ENCODE measurements at regions not wholly inside any gene's neighbourhood (a gene's known extent, or its start where the extent isn't known, plus 50 kb on each side); places are given as distances from the start of the nearest gene placed in this dataset.
A peak's percentile ranks its signal among the peaks of the same experiment; 100 is the strongest.

GRCh38 chr5:56479696-56480077, 246.6 kb upstream of the ANKRD55 start:
- DNase-seq = peak in 1 of 2 experiments; percentile 28

GRCh38 chr5:56479126-56479525, 246.0 kb upstream of the ANKRD55 start:
- no peak for DNase-seq

GRCh38 chr5:56478062-56478461, 244.9 kb upstream of the ANKRD55 start:
- no peak for DNase-seq

GRCh38 chr5:56476487-56476856, 243.3 kb upstream of the ANKRD55 start:
- no peak for DNase-seq

DNA sequence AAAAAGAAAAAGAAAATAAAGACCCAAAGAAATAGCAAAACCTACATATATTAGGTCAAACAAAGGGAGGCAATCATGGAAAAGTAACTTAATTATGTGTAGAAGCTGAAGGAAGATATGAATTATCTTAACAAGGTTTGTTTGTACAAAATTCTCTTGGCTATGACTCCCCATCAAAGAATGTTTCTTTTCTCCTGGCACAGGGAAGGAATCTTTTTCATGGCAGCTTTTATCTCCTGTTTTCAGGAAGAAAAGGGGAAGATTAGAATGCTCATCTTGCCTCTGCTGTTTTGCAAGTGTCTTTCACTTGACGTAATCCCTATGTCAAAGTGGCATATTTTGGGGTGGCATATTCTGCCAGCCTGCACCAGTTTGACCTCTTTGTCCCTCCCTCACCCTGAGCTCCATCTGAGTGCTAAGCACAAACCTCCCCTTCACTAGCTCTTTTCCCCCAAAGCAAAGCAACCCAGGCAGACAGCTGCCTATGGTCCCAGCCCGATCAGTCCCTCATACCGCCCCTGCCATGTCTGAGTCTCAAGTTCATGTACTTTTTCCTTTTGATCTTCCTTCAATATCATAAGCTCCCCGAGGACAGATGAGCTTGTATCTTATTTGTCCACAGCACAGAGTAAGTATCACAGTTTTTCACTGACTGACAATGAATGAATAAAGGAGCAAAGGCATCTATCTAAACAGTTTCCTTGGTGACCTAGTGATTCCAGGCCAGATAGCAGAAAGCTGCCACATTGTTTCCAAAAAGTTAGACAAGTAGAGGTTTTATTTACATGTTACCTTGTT, 242.8 kb upstream of the ANKRD55 start:
- no peak for DNase-seq

DNA sequence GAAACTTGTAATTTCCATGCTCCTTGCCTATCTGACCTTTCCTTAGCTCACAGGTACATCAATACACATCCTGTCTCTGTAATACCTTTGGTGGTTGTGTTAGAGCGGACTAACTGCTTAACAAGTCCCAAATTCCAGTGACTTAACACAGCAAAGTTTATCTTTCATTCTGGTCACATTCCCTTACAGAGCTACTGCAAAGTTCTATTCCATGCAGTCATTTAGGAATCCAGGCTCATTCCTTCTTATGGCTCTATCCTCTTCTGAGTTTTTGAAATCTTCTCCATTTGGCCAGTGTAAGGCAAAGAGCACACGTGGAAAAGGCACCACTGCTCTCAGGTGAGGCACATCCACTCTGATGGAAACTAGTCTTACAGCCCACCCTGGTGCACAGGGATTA, 238.6 kb upstream of the ANKRD55 start:
- no peak for DNase-seq

GRCh38 chr5:56470007-56470406, 236.9 kb upstream of the ANKRD55 start:
- DNase-seq = no peak

DNA sequence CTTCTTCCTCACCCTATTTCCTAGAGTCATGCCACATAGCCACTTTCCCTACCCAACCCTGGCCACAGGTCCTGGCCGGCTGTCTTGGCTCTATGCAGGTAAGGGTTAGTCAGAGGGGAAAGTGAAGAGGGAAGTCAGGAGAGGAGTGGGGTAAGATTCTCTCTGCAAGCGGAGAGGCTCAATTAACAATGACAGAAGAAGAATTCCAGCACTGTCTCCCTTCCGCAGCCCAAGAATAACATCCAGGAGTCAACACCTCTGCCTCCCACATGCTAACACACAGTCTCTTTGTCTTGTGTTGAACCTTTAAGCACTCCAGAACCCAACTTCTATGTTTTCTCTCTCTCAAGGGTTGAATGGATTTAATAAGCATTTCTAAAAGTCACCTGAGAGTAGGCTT, 235.1 kb upstream of the ANKRD55 start:
- DNase-seq = no peak

DNA sequence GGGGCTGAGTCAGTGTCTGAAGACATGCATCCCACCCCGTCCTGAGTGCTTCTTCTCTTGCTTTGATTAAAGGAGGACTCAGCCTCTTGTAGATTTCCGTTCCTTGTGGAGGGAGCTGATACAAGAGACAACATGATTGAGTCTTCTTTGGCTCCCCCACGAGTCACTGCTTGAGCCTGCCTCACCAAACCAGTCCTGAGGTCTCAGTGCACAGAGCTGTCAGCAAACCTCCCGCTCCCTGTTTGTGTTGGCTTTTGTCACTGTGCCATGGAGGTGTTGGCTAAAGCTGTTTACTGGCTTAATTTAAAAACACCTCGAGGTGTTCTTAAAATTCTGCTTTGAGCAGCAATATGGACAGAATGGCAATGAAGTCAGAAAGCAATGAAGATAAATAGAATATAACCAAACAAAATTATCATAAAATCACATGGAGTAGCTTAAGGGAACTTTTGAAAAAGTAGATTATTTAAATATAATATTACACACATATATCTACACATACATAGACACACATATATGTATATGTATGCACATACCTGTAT, 234.1 kb upstream of the ANKRD55 start:
- no peak for DNase-seq

DNA sequence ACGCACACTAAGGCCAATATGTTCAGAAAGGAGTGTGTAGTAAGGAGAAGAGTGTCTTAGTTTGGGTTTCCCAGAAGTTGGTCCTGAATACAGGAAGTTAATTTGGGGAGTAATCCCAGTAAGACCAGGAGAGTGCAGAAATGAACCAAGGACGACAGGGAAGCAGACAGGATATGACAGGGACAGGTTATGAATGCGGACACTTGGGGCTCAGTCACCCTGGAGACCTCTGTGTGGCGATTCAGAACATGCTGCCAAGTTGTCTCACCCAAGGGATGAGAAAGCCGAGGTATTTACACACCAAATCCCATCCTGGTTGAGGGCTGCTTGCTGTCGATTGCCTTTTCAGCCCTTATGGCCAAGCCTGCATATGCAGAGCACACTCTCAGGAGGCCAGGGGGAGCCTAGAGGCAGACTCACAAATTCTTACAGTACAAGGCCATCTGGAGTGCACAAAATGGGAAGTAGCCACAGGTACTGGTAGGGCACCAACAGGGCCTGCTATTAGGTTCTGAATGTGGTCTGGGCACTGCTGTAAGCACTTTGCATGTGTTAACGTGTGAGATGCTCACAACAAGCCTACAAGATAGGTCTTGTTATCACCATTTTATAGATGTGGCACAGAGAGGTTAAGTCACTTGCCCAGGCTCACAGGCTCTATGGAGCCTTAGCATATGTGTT, 233.1 kb upstream of the ANKRD55 start:
- no peak for DNase-seq

GRCh38 chr5:56465769-56466135, 232.6 kb upstream of the ANKRD55 start:
- DNase-seq = no peak

- DNase-seq = no peak
These were observed 232.0 kb upstream of the ANKRD55 start for GRCh38 chr5:56464935-56465768.

- DNase-seq = no peak
These were observed 230.9 kb upstream of the ANKRD55 start for GRCh38 chr5:56463944-56464571.

- DNase-seq = no peak
These were observed 228.5 kb upstream of the ANKRD55 start for GRCh38 chr5:56461584-56461983.

DNA sequence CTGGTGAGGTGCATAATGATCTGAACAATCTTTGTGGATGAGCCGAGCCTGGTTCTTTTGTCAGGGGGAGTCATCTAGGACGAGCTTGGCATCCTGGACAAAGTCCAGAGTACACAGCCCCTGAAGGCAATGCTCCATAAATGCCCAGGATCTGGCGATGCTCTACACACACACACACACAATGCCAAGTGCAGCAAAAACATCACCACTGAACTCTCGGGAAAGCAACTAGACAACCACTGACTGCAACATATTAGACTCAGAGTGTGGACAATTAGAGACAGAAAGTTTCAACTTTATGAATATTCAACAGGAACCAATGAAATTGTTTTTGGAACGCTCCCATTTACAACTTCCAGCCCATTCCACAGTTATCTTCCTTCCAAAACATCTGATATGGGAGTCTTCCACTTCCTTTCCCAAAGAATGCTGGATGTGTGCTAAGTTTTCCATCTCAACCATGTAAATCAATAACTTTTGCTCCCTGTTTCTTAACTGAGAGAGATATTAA, 227.6 kb upstream of the ANKRD55 start:
- no peak for DNase-seq

DNA sequence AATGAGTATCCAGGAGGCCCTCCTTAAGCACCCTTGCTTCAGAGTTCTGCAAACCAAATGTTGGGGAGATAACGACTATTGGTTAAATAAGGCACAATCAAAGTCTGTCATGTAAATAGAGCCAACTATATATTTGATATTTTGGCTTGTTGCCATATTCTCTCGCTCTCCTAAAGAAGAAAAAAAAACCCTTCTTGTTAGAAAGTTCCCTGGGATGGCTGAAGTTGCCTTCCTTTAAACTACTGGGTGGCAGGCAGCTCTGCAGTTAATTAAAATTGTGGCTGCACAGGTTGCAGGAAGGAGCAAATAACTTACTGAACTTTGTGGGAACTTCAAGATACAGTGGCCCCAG, 227.0 kb upstream of the ANKRD55 start:
- no peak for DNase-seq

GRCh38 chr5:56459394-56460194, 226.5 kb upstream of the ANKRD55 start:
- no peak for DNase-seq

DNA sequence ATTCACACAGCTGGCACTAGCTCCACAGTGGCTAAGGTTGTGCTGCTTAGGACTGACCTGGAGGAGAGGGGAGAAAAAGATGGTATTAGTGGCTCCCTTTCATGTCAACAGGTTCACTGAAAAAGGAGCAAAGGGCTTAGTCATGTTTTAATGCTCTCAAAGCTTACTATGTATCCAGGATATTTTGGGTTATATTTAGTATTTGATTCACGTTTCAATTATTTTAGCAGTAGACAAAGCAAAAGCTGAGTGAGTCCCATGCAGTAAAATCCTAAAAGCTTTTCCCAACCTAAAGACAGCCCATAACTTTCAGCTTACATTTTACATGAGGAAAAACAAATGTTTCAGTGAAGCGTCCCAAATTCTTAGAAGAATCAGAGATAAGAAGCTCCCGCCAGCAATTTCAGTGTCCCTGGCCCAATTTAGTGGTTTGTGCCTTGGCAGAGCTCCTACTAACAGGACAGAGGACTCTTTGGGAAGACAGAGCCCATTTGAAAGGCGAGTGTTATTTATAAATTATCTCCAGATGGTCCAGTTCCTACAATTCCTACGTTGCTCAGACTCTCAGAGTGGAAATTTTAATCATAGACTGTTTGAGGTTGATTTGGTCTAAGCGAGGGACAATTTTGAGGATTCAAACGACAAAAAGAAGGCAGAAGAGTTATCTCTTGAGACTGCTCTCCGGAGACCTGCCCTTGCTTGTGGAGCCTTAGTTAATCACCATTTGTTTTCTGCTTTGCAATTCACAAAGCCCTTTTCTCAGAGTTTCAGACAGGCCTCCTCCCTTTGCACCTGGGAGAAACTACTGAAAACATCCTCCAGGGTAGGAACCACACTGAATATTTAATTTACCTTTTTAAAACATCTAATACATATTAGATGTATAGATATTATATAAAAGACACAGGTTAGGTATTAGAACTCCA, 225.0 kb upstream of the ANKRD55 start:
- no peak for DNase-seq

- no peak for DNase-seq
These were observed 222.9 kb upstream of the ANKRD55 start for GRCh38 chr5:56456002-56456401.

DNA sequence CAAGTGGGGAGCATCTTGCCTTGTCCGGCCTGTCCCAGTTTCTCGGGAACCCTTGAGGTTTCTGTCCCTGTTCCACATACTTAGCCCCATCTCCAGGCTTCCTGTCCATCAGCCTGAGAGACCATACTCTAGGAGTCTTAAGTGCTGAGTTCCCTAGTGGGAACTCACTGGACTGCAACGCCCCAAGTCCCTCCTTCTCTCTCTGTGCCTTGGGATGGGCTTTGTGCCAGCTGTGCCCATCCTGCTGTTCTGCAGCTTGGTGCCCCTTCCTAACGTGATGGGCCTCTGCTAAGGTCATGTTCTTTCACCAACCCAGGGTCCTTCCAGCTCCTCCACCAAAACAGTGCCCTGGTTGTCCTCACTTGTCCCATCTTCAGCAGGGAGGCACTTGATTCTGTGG, 222.3 kb upstream of the ANKRD55 start:
- no peak for DNase-seq
